ENCODE measurements at regions not wholly inside any gene's neighbourhood (a gene's known extent, or its start where the extent isn't known, plus 50 kb on each side); places are given as distances from the start of the nearest gene placed in this dataset.

GRCh38 chr17:77453613-77454241, 313.0 kb downstream of the SEC14L1 start (continued):
- no peak; the same call in 1 of the 2 replicates for TF ChIP-seq ZZZ3 (CRISPR knock-in tag; IDR thresholded peaks at IDR 0.05; ENCODE audit: borderline replicate concordance)
- TF ChIP-seq RARA (CRISPR knock-in tag; IDR thresholded peaks at IDR 0.05), result peak; percentile 68
- TF ChIP-seq ARNTL (CRISPR knock-in tag; IDR thresholded peaks at IDR 0.05), result peak; percentile 61
- no peak for TF ChIP-seq ZBTB34 (CRISPR knock-in tag; IDR thresholded peaks at IDR 0.05)
- peak; percentile 66 for TF ChIP-seq YY1 (IDR thresholded peaks at IDR 0.05; ENCODE audit: insufficient read depth, insufficient replicate concordance, low read depth, low read length)
- TF ChIP-seq DPF2 (CRISPR knock-in tag; IDR thresholded peaks at IDR 0.05; ENCODE audit: borderline replicate concordance, low read depth), result peak; percentile 71; the same call in 1 of the 2 replicates
- peak; percentile 70; the same call in 1 of the 2 replicates for TF ChIP-seq ZNF224 (CRISPR knock-in tag; IDR thresholded peaks at IDR 0.05)
- peak; percentile 78 for TF ChIP-seq PHF20 (CRISPR knock-in tag; IDR thresholded peaks at IDR 0.05)
- TF ChIP-seq KDM5A (IDR thresholded peaks at IDR 0.05; ENCODE audit: borderline replicate concordance, low read length), result no peak; the same call in 1 of the 2 replicates
- TF ChIP-seq SRSF1 (optimal IDR thresholded peaks at IDR 0.05; ENCODE audit: low read depth, low read length), result no peak
- peak; percentile 67; the same call in 1 of the 2 replicates for TF ChIP-seq THAP7 (CRISPR knock-in tag; IDR thresholded peaks at IDR 0.05)
- TF ChIP-seq ZNF451 (CRISPR knock-in tag; IDR thresholded peaks at IDR 0.05), result peak; percentile 72; the same call in 1 of the 2 replicates
- peak; percentile 24; the same call in 1 of the 2 replicates for TF ChIP-seq ZNF772 (CRISPR knock-in tag; IDR thresholded peaks at IDR 0.05)
- no peak for TF ChIP-seq DDIT3 (CRISPR knock-in tag; IDR thresholded peaks at IDR 0.05)
- TF ChIP-seq CBX2 (IDR thresholded peaks at IDR 0.05; ENCODE audit: low read depth, low read length), result no peak
- TF ChIP-seq CBX2 (CRISPR knock-in tag; IDR thresholded peaks at IDR 0.05; ENCODE audit: low read depth), result no peak
- peak; percentile 92; the same call in 1 of the 2 replicates for TF ChIP-seq ZNF615 (CRISPR knock-in tag; IDR thresholded peaks at IDR 0.05; ENCODE audit: borderline replicate concordance)
- TF ChIP-seq MAFF (IDR thresholded peaks at IDR 0.05; ENCODE audit: low read depth, low read length), result no peak
- TF ChIP-seq HMGXB3 (CRISPR knock-in tag; IDR thresholded peaks at IDR 0.05; ENCODE audit: borderline replicate concordance), result peak; percentile 40; the same call in 1 of the 2 replicates
- no peak for TF ChIP-seq SMARCE1 (IDR thresholded peaks at IDR 0.05; ENCODE audit: borderline replicate concordance)
- no peak for TF ChIP-seq ZMAT5 (CRISPR knock-in tag; IDR thresholded peaks at IDR 0.05; ENCODE audit: borderline replicate concordance, low read depth)
- peak; percentile 62; the same call in 1 of the 2 replicates for TF ChIP-seq ZNF775 (CRISPR knock-in tag; IDR thresholded peaks at IDR 0.05; ENCODE audit: borderline replicate concordance)

Data from HepG2 (cell line).